Fibroblast of the aortic adventitia (primary cell): ENCODE measurements at regions not wholly inside any gene's neighbourhood (a gene's known extent, or its start where the extent isn't known, plus 50 kb on each side); places are given as distances from the start of the nearest gene placed in this dataset.

Experiments
- DNase-seq: peaks from one replicate; pipeline ENCODE4 v3.0.0-alpha.2; 2010; ENCODE audit warnings: low read depth
- H3K4me3 ChIP-seq: 2 replicates; pipeline ENCODE4 v1.5.1; 2011; ENCODE audit warnings: low read depth, mild to moderate bottlenecking, control low read depth, low read length, moderate library complexity
- TF ChIP-seq, protein P1 (sequence below): IDR thresholded peaks from 2 replicates; pipeline ENCODE4 v1.5.1; 2011; ENCODE audit warnings: mild to moderate bottlenecking, low read length, control low read depth, inconsistent platforms; ENCODE audit not compliant: insufficient read depth

- no peak overlapping the region for H3K4me3 ChIP-seq
- TF ChIP-seq, protein P1, sequence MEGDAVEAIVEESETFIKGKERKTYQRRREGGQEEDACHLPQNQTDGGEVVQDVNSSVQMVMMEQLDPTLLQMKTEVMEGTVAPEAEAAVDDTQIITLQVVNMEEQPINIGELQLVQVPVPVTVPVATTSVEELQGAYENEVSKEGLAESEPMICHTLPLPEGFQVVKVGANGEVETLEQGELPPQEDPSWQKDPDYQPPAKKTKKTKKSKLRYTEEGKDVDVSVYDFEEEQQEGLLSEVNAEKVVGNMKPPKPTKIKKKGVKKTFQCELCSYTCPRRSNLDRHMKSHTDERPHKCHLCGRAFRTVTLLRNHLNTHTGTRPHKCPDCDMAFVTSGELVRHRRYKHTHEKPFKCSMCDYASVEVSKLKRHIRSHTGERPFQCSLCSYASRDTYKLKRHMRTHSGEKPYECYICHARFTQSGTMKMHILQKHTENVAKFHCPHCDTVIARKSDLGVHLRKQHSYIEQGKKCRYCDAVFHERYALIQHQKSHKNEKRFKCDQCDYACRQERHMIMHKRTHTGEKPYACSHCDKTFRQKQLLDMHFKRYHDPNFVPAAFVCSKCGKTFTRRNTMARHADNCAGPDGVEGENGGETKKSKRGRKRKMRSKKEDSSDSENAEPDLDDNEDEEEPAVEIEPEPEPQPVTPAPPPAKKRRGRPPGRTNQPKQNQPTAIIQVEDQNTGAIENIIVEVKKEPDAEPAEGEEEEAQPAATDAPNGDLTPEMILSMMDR: no peak
- DNase-seq: no peak
Measured at GRCh38 chr4:35975617-35976355, 268.5 kb downstream of the ARAP2 start.

GRCh38 chr4:35978551-35978950 is 265.8 kb downstream of the ARAP2 start:
- no peak for DNase-seq
- no peak overlapping the region for H3K4me3 ChIP-seq
- TF ChIP-seq, protein P1: no peak

GRCh38 chr4:35982318-35982717 is 262.0 kb downstream of the ARAP2 start:
- no peak for DNase-seq
- H3K4me3 ChIP-seq: no peak overlapping the region
- TF ChIP-seq, protein P1: no peak

DNA sequence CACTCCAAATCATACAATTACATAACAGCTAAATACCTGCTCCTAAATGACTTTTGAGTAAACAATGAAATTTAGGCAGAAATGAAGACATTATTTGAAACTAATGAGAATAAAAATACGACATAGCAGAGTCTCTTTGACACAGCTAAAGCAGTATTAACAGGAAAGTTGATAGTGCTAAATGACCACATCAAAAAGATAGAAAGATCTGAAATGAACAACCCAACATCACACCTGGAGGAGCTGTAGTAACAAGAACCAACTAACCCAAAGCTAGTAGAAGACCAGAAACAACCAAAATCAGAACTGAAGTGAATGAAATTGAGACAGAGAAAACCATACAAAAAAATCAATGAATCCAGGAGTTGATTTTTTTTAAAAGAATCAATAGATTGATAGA is 257.8 kb downstream of the ARAP2 start:
- TF ChIP-seq, protein P1: no peak
- no peak for DNase-seq
- no peak overlapping the region for H3K4me3 ChIP-seq

- TF ChIP-seq, protein P1: no peak
- DNase-seq: no peak
- no peak overlapping the region for H3K4me3 ChIP-seq
Measured at GRCh38 chr4:35993606-35994005, 250.7 kb downstream of the ARAP2 start.

DNA sequence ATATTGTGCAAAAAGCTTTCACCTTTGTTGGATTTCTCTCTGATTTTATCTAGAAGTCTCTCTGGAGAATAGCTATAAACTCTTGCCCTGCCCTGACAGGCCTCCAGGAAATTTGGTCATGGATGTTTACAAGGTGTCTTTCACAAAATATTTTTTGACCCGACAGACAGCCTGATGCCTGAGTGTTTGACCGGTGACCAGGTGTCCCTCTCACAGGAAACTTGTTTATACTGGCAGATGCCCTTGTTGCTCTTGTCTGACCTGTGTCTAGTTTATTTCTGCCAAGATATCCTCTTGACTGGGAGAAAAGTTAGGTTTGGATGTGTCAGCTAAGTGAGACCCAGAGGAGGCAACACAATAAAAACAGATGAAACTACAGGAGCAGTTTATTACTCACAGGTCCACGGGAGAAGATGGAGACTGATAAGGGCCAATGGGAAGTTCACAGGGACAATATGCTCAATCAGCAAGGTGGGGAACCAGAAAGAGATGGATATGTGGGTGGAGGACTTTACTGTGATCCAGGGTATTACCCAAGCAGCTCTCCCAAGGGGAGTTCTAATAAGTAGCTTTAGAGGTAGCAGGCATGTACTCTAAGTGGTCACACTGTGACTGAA is 243.3 kb downstream of the ARAP2 start:
- DNase-seq: no peak
- no peak overlapping the region for H3K4me3 ChIP-seq
- TF ChIP-seq, protein P1: no peak

DNA sequence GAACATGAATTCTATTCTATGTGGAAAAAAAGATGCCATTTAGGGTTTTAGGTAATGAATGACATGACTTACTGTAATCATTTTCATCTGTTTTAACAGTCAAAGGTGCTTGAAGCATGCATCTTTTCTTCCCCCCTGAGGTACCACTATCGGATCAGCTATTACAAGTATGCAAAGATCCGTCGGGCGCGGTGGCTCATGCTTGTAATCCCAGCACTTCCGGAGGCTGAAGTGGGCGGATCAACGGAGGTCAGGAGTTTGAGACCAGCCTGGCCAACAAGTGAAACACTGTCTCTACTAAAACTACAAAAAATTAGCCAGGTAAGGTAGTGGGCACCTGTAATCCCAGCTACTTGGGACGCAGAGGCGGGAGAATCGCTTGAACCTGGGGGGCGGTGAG is 241.3 kb downstream of the ARAP2 start:
- DNase-seq: no peak
- TF ChIP-seq, protein P1: no peak
- H3K4me3 ChIP-seq: no peak overlapping the region
